ENCODE measurements at regions not wholly inside any gene's neighbourhood (a gene's known extent, or its start where the extent isn't known, plus 50 kb on each side); places are given as distances from the start of the nearest gene placed in this dataset.
"Not testable (repeated sequence)": the region's sequence is repeated elsewhere in the genome, so short reads cannot be mapped to it uniquely, and the experiment has no call there.

- H3K27ac ChIP-seq, result no peak overlapping the region
- H3K4me1 ChIP-seq (replicated peaks), result no peaks in the 10 kb centered on the region
- no peak overlapping the region for H3K4me3 ChIP-seq
- TF ChIP-seq POLR2AphosphoS5 (IDR thresholded peaks at IDR 0.05) (no peak), CTCF (IDR thresholded peaks at IDR 0.05) (peak in 3 of 4 experiments; percentile 40 to 51 (median 50))
- intact Hi-C loops (cut with DNase I), result no loop called here
- H3K9me3 ChIP-seq, result no peaks in the 10 kb centered on the region
- H3K27me3 ChIP-seq (replicated peaks; ENCODE audit: insufficient read depth), result no peaks in the 10 kb centered on the region
- no peak for DNase-seq (ENCODE audit: low spot score)
- no peaks in the 10 kb centered on the region for H3K36me3 ChIP-seq
Observed at GRCh38 chr1:207259391-207259790, 62.1 kb upstream of the CD55 start.

DNA sequence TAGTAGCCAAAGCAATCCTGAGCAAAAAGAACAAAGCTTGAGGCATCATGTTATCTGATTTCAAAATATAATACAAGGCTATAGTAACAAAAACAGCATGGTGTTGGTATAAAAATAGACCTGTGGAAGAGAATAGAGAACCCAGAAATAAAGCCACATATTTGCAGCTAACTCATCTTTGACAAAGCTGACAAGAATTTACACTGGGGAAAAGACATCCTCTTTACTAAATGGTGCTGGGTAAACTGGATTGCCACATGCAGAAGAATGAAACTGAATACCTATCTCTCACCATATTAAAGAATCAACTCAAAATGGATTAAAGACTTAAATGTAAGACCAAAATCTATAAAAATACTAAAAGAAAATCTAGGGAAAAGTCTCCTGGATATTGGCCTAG, 59.5 kb upstream of the CD55 start:
- Histone ChIP-seq H3K36me3 (no peaks in the 10 kb centered on the region), H3K4me1 (replicated peaks) (no peaks in the 10 kb centered on the region), H3K9me3 (no peaks in the 10 kb centered on the region), H3K27ac (no peak overlapping the region), H3K27me3 (replicated peaks; ENCODE audit: insufficient read depth) (no peaks in the 10 kb centered on the region), H3K4me3 (no peak overlapping the region)
- TF ChIP-seq POLR2AphosphoS5 (IDR thresholded peaks at IDR 0.05) (no peak), POLR2A (IDR thresholded peaks at IDR 0.05) (no peak), CTCF (IDR thresholded peaks at IDR 0.05) (no peak)
- intact Hi-C loops (cut with DNase I), result no loop called here
- DNase-seq (ENCODE audit: low spot score), result no peak

GRCh38 chr1:207262891-207263290, 58.6 kb upstream of the CD55 start:
- H3K27me3 ChIP-seq (replicated peaks; ENCODE audit: insufficient read depth); H3K4me1 ChIP-seq (replicated peaks); H3K36me3 ChIP-seq; intact Hi-C loops (cut with DNase I); H3K4me3 ChIP-seq; H3K9me3 ChIP-seq; DNase-seq (ENCODE audit: low spot score); H3K27ac ChIP-seq: not testable (repeated sequence)
- WGBS, result 96% methylated on average over 3 of the region's 3 CpGs

- no peak overlapping the region for H3K4me3 ChIP-seq
- no peak overlapping the region for H3K27ac ChIP-seq
- DNase-seq (ENCODE audit: low spot score), result no peak
- 62% methylated on average over 3 of the region's 3 CpGs for WGBS
- no peaks in the 10 kb centered on the region for H3K9me3 ChIP-seq
- H3K36me3 ChIP-seq, result no peaks in the 10 kb centered on the region
- TF ChIP-seq POLR2AphosphoS5 (IDR thresholded peaks at IDR 0.05) (no peak), POLR2A (IDR thresholded peaks at IDR 0.05) (no peak), CTCF (IDR thresholded peaks at IDR 0.05) (no peak)
- intact Hi-C loops (cut with DNase I), result no loop called here
- no peaks in the 10 kb centered on the region for H3K4me1 ChIP-seq (replicated peaks)
- no peaks in the 10 kb centered on the region for H3K27me3 ChIP-seq (replicated peaks; ENCODE audit: insufficient read depth)
Observed at GRCh38 chr1:207264663-207265252, 56.7 kb upstream of the CD55 start.

DNA sequence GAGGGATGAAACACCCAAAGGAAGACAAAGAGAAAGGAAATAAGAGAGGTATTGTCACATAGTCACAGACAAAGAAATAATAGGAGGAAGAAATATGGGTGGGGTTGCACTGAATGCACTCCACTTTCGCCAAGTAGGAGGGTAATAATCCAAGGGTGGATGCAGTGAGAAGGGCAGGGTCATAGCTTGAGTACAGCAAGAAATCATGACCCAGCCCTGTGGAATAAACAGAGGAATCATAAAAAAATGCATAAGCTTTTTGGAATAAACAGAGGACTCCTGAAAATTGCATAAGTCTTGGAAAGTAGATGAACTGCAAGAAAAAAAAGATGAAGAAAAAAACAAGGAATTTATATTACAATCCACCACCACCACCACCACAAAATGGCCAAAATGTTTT, 53.1 kb upstream of the CD55 start:
- Histone ChIP-seq H3K27ac (no peak overlapping the region), H3K27me3 (replicated peaks; ENCODE audit: insufficient read depth) (no peaks in the 10 kb centered on the region), H3K4me1 (replicated peaks) (no peaks in the 10 kb centered on the region), H3K9me3 (no peaks in the 10 kb centered on the region), H3K4me3 (no peak overlapping the region), H3K36me3 (no peaks in the 10 kb centered on the region)
- TF ChIP-seq POLR2A (IDR thresholded peaks at IDR 0.05) (no peak), CTCF (IDR thresholded peaks at IDR 0.05) (no peak), POLR2AphosphoS5 (IDR thresholded peaks at IDR 0.05) (no peak)
- no peak for DNase-seq (ENCODE audit: low spot score)
- 59% methylated on average over 1 of the region's 1 CpG for WGBS
- intact Hi-C loops (cut with DNase I), result no loop called here
